OCI-LY1 (cell line): ENCODE measurements at regions not wholly inside any gene's neighbourhood (a gene's known extent, or its start where the extent isn't known, plus 50 kb on each side); places are given as distances from the start of the nearest gene placed in this dataset.

ENCODE experiments used
- H2AFZ ChIP-seq: fragments of 200-600 bp; sonication (generic), shearing (Covaris generic); 2 replicates; pipeline ENCODE4 v1.6.0; 2014; ENCODE audit warnings: antibody characterized with exemption, mild to moderate bottlenecking, low read length
- H3F3A ChIP-seq: fragments of 200-600 bp; sonication (generic), shearing (Covaris generic); 2 replicates; pipeline ENCODE4 v1.6.0; 2014; ENCODE audit warnings: mild to moderate bottlenecking, antibody characterized with exemption, low read length, moderate library complexity; ENCODE audit not compliant: insufficient read depth
- H3K27ac ChIP-seq: fragments of 200-600 bp; sonication (generic); 2 replicates; pipeline ENCODE4 v1.5.1; 2014; ENCODE audit warnings: low read length, mixed run types, mild to moderate bottlenecking, low read depth; ENCODE audit not compliant: poor library complexity, severe bottlenecking
- H3K27me3 ChIP-seq: fragments of 200-600 bp; sonication (generic); 2 replicates; pipeline ENCODE4 v1.6.0; 2014; ENCODE audit warnings: antibody characterized with exemption, mild to moderate bottlenecking, low read length, moderate library complexity; ENCODE audit not compliant: insufficient read depth
- H3K36me3 ChIP-seq: fragments of 200-600 bp; sonication (generic); 2 replicates; pipeline ENCODE4 v1.6.1; 2014; ENCODE audit warnings: mild to moderate bottlenecking, antibody characterized with exemption, low read length, moderate library complexity, mixed read lengths; ENCODE audit not compliant: insufficient read depth
- H3K4me1 ChIP-seq: fragments of 200-600 bp; sonication (generic); 2 replicates; pipeline ENCODE4 v1.5.1; 2014; ENCODE audit warnings: mild to moderate bottlenecking, low read length, moderate library complexity; ENCODE audit not compliant: insufficient read depth, severe bottlenecking
- H3K4me2 ChIP-seq: fragments of 200-600 bp; sonication (generic), shearing (Covaris generic); 2 replicates; pipeline ENCODE4 v1.6.1; 2014; ENCODE audit warnings: low read length
- H3K4me3 ChIP-seq: fragments of 200-600 bp; sonication (generic); 2 replicates; pipeline ENCODE4 v1.5.1; 2014; ENCODE audit warnings: low read length, low read depth, mild to moderate bottlenecking, mixed read lengths; ENCODE audit not compliant: poor library complexity, severe bottlenecking
- H3K79me2 ChIP-seq: fragments of 200-600 bp; shearing (Covaris generic); 2 replicates; pipeline ENCODE4 v1.6.1; 2016; ENCODE audit warnings: mixed run types, low read length, mixed read lengths; ENCODE audit not compliant: insufficient read depth
- H3K9ac ChIP-seq: fragments of 200-600 bp; sonication (generic), shearing (Covaris generic); 2 replicates; pipeline ENCODE4 v1.6.1; 2014; ENCODE audit warnings: mild to moderate bottlenecking, low read length, mixed read lengths
- H3K9me2 ChIP-seq: fragments of 200-600 bp; sonication (generic), shearing (Covaris generic); 2 replicates; pipeline ENCODE4 v1.6.1; 2014; ENCODE audit warnings: low read depth, mild to moderate bottlenecking, low read length, mixed read lengths
- H3K9me3 ChIP-seq: fragments of 200-600 bp; shearing (Covaris generic); 2 replicates; pipeline ENCODE4 v1.6.1; 2014; ENCODE audit warnings: low read length, mixed read lengths
- H4K20me1 ChIP-seq: fragments of 200-600 bp; sonication (generic), shearing (Covaris generic); 2 replicates; pipeline ENCODE4 v1.6.0; 2016; ENCODE audit warnings: mild to moderate bottlenecking, low read length; ENCODE audit not compliant: insufficient read depth
- CTCF ChIP-seq: fragments of 200-600 bp; sonication (generic), shearing (Covaris generic); IDR thresholded peaks from 2 replicates; pipeline ENCODE4 v1.5.1; 2017; ENCODE audit warnings: mild to moderate bottlenecking, antibody characterized with exemption, low read length, moderate library complexity, mixed read lengths
- EZH2 ChIP-seq: fragments of 200-600 bp; sonication (generic), shearing (Covaris generic); IDR thresholded peaks from 2 replicates; pipeline ENCODE4 v1.8.0; 2017; ENCODE audit warnings: borderline replicate concordance, mixed run types, mild to moderate bottlenecking, antibody characterized with exemption, low read length, moderate library complexity, mixed read lengths

GRCh38 chr20:6489361-6490171, 277.9 kb upstream of the BMP2 start:
- no peaks in the 10 kb centered on the region for H3K36me3 ChIP-seq
- H3K79me2 ChIP-seq = no peaks in the 10 kb centered on the region
- H3K27ac ChIP-seq = no peak overlapping the region
- H3K4me3 ChIP-seq = no peak overlapping the region
- no peak overlapping the region for H2AFZ ChIP-seq
- H3K4me1 ChIP-seq = no peaks in the 10 kb centered on the region
- no peaks in the 10 kb centered on the region for H4K20me1 ChIP-seq
- no peaks in the 10 kb centered on the region for H3K9me3 ChIP-seq
- H3F3A ChIP-seq = no peaks in the 10 kb centered on the region
- no peak for TF ChIP-seq CTCF
- no peak for TF ChIP-seq EZH2
- H3K9me2 ChIP-seq = no peaks in the 10 kb centered on the region
- no peaks in the 10 kb centered on the region for H3K27me3 ChIP-seq
- no peak overlapping the region for H3K4me2 ChIP-seq
- H3K9ac ChIP-seq = no peak overlapping the region

GRCh38 chr20:6485351-6485750, 282.1 kb upstream of the BMP2 start:
- Histone ChIP-seq H3K36me3 (no peaks in the 10 kb centered on the region), H4K20me1 (no peaks in the 10 kb centered on the region), H3K27ac (no peak overlapping the region), H3F3A (no peaks in the 10 kb centered on the region), H3K4me1 (no peaks in the 10 kb centered on the region), H2AFZ (no peak overlapping the region), H3K4me3 (no peak overlapping the region), H3K27me3 (no peaks in the 10 kb centered on the region), H3K9ac (no peak overlapping the region), H3K9me3 (no peaks in the 10 kb centered on the region), H3K4me2 (no peak overlapping the region), H3K9me2 (no peaks in the 10 kb centered on the region), H3K79me2 (no peaks in the 10 kb centered on the region)
- TF ChIP-seq EZH2 (no peak), CTCF (no peak)

GRCh38 chr20:6483727-6484126, 283.8 kb upstream of the BMP2 start:
- H3K4me3 ChIP-seq = no peak overlapping the region
- H3F3A ChIP-seq = no peaks in the 10 kb centered on the region
- H3K4me1 ChIP-seq = no peaks in the 10 kb centered on the region
- H3K27ac ChIP-seq = no peak overlapping the region
- H3K9me2 ChIP-seq = no peaks in the 10 kb centered on the region
- H3K9ac ChIP-seq = no peak overlapping the region
- no peak overlapping the region for H2AFZ ChIP-seq
- no peaks in the 10 kb centered on the region for H3K9me3 ChIP-seq
- H3K27me3 ChIP-seq = no peaks in the 10 kb centered on the region
- no peaks in the 10 kb centered on the region for H3K79me2 ChIP-seq
- TF ChIP-seq EZH2 = no peak
- no peak for TF ChIP-seq CTCF
- no peaks in the 10 kb centered on the region for H3K36me3 ChIP-seq
- H3K4me2 ChIP-seq = no peak overlapping the region
- H4K20me1 ChIP-seq = no peaks in the 10 kb centered on the region
